KG1 (cell line): ENCODE measurements at regions not wholly inside any gene's neighbourhood (a gene's known extent, or its start where the extent isn't known, plus 50 kb on each side); places are given as distances from the start of the nearest gene placed in this dataset.
"Not testable (repeated sequence)": the region's sequence is repeated elsewhere in the genome, so short reads cannot be mapped to it uniquely, and the experiment has no call there.

Experiments used
- DNase-seq: peaks from one replicate; lab custom pipeline; 2025; lab: John Stamatoyannopoulos, UW

DNA sequence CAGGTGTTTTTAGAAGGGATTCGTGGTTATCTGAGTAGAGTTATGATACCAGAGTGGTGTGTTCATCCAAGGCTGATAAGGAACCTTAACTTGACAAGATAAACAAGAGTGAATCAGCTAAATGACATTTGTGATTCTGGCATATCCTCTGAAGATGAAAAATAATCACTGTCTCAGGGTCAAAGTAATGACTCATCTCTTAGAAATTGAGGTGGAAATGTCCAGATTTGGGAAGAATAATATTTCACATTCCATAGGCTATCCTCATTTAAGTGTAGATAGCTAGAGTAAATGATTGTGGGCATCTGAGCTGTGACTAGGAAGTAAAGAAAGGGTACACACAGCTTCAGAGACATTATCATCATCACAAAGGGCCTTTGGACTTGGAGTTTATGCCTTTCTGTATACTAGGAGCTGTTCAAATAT lies 255.7 kb downstream of the GJA1 start:
- DNase-seq, result no peak

DNA sequence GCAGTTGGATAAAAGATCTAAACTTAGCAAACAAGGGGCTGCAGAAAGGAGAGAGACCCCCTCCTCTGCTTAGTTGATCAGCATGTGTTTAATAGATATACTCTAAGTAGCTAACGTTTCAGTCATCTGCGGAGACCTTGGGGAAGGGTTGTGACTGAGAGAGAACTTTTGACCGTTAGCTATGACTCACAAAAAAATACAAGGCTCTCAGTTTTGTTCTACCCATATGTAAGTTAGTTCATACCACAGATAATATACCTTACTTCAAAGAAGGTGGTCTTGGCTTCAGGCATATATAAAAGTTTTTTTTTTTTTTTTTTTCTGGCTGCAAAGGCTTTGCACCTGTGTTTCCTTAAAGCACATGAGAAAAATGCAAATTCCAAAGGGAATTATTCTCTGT lies 258.9 kb downstream of the GJA1 start:
- DNase-seq, result no peak

DNA sequence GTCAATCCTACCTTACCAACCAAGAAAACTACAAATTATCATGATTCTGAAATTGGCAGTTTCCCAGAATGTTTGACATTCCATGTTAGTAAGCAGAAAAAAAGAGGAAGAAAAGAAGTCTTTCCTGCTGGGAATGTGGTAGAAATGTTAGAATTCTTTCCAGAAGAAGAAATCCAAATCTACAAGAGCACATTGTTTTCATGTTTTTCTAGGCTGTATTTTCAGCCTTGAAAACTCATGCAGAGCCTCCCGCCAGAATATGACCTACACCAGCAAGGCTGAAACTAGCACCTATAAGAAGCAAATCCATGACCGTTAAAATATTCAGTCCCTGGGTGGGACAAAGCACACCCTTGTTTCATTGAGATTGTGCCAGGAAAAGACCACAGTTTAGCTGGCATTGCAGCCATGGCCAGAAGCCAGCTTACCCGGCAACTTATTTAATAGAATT lies 259.4 kb downstream of the GJA1 start:
- no peak for DNase-seq

DNA sequence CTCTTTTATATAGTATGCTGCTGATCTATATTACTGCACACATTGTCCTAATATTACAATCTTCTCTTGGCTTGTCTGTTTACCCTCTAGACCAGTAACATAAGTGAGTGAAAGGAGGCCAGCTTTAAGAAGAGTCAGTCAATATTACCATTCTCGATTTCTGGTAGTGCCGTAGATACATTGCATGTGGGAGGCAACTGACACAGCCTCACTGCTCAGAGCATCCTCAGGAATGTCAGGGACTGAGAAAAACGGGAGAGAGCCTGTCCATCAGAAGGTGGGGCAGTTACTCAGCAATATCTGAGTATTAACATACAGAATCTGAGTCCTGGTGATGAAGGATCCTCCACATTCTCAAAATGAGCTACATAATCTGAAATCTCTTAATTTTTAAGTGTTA lies 259.9 kb downstream of the GJA1 start:
- no peak for DNase-seq

DNA sequence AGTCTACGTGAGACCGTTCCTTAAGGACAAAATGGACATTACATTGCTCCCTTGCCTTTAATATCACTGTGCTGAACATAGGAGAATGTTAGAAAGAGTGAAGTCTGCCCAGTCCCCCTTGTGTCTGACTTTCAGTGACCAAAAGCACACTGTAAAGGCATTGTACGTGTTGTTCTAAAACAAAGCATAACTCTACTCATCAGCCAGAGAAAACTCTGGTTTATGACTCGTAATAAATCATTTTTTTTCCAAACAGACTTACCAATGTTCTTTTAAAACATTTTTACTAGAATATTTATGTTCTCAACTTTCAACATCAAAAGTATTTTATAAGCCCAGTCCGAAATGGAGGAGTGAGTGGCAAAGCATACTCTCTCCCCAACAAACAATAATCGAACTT lies 262.5 kb downstream of the GJA1 start:
- no peak for DNase-seq

DNA sequence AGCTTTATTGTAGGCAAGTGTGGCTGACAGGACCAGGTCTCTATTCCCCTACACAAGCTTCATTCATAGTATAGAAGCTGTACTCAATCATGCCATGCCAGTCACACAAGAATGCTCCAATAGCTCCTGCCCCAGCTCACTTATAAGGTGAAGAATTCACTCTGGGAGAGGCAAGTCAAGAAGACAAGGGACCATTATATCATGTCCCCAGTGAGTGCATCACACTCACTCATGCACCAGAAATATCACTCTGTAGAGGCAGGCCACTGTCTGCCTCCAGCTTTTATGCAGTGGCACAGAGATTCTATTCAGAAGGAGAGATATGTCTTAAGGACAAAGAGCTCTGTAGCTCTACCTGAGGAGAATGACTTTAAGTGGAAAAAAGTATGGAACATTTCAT lies 263.2 kb downstream of the GJA1 start:
- no peak for DNase-seq

DNA sequence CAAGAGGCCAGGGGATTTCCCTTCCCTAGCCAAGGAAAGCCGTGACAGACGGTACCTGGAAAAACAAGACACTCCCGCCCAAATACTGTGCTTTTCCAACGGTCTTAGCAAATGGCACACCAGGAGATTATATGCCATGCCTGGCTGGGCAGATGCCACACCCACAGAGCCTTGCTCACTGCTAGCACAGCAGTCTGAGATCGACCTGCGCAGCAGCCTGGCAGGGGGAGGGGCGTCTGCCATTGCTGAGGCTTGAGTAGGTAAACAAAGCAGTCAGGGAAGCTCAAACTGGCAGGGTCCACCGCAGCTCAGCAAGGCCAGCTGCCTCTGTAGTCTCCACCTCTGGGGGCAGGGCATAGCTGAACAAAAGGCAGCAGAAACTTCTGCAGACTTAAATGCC lies 267.7 kb downstream of the GJA1 start:
- not testable (repeated sequence) for DNase-seq

DNA sequence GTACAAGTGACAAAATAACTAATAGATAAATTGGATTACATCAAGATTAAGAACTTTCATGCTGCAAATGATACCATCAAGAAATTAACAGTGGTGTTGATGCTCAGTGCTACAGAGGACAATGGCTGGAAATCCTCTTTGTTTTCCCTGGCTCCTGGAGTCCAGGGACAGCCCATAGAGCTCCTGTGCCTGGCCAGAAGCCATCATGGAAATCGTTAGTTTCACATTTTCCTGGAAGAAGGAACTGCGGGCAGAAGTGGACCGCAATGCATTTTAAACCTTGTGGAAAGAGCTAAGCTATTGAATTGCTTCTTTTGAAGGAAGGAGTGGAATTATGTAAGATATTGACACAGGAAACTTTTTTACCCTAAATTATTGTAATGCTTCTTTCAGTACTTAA lies 276.0 kb downstream of the GJA1 start:
- DNase-seq, result no peak

DNA sequence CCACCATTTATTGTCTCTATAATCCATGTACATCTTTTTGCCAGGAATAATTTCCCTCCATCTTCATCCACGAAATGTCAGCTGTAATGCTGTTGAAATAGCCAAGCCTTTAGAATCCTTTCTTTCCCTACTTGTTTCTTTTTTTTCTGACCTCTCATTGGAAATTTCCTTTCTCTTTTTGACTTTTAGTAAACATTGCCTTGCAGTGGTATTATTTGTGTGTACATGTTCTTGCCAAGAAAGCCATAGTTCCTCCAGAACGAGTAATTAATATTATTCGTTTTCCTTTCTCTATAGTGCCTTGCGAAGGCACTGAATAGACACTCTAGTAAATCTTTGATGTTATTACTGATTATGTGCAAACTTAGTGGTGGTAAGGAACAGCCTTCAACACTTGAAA lies 282.2 kb downstream of the GJA1 start:
- DNase-seq, result no peak

DNA sequence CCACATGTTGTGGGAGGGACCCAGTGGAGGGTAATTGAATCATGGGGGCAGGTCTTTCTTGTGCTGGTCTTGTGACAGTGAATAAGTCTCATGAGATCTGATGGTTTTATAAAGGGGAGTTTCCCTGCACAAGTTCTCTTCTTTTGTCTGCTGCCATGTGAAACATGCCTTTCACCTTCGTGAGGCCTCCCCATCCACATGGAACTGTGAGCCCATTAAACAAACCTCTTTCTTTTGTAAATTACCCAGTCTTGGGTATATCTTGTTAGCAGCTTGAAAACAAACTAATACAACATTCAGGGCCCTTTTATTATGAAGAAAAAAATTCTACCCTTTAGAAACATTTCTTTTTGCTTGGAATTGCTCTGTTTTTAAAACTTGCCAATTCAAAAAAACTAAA lies 285.4 kb downstream of the GJA1 start:
- not testable (repeated sequence) for DNase-seq

DNA sequence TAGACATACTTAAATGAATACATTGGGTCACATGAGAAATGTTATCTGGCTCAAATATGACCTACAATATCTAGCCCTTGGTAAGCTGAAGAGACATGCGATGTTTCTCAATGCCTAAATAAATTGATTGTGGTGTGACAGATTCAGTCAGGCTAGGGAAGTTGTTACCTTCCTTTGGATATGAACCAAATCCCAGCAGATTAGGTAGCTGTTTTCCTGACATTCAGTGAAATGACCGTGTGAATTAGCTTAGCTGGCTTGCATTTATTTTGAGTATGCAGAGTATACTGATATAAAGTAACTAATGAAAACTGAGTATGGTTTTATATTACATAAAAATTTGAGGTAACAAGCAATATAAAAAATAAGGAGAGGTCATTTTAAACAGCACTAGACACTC lies 288.2 kb downstream of the GJA1 start:
- no peak for DNase-seq

DNA sequence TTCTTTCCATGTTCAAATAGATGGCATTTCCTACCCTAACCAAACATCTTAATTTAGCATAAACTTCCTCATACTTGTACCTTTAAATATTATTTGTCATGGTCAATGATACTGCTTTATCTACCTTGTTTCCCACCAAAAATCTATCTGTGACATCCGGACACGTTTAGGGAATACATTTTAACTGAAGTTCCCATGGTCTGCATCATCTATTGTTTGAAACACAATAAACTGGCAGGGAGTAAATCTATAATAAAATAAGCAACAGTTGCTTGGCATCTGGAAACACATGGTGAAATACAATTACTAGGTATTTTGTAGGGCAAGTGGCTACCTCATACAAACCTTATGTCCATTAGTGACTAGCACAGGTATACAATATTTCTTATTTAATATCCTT lies 289.1 kb downstream of the GJA1 start:
- DNase-seq, result no peak

DNA sequence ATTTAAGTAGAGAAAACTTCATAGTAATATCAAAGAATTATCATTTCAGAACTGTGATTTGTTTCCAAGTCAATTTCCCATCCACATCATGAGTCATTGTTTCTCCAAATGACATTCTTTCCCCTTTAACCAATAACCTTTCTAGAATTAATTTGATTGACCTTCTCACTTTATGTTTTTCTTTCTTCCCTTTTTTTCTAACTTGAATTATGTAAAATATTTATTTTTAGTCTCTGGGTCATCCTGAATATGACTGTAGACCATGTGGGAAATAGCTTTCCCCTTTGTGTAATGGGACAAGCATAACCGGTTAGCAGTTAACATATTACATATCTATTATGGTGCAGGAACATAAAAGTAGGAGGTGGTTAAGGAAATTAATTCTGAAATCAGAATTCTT lies 291.1 kb downstream of the GJA1 start:
- no peak for DNase-seq

DNA sequence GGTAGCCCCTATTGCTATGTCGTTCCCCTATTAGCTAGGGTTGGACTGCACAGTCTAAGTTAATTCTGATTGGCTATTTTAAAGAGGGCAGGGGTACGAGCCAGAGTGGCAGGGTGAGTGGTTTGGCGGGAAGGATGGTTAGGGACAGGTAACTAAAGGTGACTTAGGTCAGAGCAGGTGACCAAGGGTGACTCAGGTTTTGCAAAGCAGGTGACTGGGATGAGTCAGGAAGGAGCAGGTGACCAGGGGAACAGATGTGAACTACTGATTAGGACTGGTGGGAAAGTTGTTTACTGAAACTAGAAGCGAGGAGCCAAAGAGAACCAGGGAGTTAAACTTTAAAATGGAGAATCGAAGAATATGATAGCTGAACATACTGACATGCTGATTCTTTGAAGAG lies 295.2 kb downstream of the GJA1 start:
- DNase-seq, result no peak

DNA sequence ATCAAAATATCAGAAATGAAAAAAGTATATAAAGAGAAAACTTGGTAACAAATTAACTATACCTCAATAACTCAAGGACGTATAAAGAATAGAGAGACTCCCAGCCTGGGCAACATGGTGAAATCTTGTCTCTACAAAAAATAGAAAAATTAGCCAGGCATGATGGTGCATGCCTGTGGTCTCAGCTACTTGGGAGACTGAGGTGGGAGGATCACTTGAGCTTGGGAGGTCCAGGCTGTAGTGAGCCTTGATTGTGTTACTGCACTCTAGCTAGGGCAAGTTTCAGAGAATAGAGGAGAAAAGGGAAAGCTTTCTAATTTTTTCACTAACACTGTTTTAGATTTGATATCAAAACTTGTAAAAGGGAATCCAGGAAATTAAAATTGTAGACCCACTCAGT lies 295.9 kb downstream of the GJA1 start:
- DNase-seq, result no peak

DNA sequence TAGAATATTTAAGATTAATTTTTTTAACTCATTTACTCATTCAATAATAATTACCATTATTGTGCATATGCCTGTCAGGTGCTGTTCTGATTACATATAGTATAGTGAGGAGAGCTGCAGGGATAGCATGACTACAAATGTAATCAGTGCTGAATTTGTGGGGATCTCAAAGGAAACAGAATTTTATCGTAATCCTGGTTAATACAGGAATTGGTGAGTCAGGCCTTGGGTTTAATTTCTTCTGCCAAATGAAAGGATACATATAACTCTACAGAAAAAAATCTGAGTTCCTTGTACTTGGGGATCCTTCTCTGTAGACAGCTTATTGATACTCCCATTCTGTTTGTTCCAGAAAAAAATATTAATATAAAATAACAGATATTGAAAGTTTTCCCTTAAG lies 297.2 kb downstream of the GJA1 start:
- no peak for DNase-seq

DNA sequence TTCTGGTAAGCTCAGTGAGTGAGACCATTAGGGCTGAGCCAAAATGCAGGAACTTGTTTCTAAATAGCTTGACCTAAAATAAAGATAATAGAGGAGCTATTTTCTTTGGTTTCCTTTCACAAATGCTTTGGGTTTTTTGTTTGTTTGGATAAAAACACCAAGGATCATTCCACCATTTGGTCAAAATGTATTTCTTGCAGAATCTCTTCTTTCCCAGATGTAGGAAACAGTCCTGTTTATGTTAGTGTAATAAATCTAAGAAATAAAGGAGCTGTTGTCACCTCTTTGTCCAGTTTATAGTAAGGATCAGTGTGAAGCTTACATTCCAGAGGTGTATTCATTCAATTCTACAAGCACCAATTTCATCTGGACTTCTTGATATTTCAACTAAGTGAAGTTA lies 297.8 kb downstream of the GJA1 start:
- DNase-seq, result no peak

DNA sequence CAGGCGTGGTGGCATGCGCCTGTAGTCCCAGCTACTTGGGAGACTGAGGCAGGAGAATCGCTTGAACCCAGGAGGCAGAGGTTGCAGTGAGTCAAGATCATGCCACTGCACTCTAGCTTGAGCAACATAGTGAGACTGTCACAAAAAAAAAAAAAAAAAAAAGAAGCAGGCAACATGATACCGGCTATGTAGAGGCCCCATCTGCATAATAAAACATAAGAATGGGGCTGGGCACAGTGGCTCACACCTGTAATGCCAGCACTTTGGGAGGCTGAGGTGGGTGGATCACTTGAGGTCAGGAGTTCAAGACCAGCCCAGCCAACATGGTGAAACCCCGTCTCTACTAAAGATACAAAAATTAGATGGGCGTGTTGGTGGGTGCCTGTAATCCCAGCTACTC lies 304.7 kb downstream of the GJA1 start:
- not testable (repeated sequence) for DNase-seq

DNA sequence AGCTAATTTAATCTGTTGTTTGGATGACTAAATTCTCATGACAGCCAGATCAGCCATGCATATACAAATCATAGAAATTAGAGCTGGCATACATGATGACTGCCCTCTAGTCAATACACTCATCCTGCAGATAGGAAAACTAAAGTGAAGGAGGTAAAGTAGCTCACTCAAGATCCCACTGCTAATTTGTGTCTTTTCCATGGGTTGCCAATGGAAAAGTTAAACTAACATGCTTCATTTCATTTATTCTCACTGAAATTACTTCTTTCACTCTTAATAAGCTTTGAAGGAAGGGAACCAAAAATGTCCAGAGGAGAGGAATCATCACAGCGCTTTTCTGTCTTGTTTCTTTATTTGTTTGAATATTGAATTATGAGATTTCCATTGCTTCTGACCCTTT lies 308.2 kb downstream of the GJA1 start:
- no peak for DNase-seq

DNA sequence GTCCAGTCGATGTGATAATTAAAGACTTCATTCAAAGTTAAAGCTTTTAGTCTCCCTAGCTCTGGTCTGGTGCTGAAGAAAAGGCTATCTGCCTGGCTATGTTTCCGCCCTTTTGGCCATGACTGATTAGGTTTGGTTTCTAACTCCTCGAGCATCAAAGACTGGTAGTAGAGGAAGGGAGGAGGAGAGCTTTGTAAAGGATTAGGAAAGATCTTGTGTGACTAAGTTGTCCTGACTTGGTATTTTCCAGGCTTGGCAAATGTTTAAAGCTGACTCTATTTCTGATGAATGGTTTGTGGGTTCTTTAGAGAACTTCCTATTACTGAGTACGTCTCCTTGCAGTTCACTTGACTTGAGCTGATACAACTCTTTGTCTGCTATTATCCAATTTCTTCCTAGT lies 312.9 kb downstream of the GJA1 start:
- DNase-seq, result no peak

DNA sequence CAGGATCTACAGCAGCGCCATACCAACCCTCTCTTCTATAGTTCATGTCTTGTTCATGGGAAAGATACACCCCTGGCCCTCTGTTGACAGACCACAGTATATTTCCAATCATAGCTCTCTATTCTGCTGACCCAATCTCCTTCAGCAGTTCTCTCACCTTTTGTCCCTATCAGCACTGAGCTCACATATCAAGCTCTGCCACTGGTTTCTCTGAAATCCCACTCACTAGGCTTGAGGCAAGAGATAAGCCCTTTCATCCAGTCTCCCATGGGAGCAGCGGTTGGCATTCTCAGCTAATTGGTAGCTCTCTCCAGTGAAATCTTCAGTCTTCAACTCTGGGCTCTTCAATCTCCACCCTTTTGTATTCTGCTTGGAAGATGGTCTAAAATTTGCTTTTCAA lies 313.4 kb downstream of the GJA1 start:
- no peak for DNase-seq

DNA sequence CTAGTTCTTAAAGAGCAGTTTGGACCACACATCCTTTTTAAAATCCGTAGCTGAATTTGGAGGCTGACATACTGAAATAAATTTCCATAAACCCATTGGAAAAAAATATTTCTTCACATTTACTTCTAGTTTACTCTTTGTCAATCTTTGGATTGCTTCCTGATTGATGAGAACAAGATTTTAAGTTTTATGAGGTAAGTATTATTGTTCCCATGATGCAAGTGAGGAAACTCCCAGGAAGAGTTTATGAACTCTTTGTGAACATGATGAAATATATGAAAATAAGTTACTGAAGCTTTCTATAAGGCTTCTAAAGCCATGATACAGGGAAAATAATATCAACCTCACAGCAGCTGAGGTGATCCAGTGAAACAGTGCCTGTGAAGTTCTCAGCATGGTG lies 320.0 kb downstream of the GJA1 start:
- DNase-seq, result no peak

DNA sequence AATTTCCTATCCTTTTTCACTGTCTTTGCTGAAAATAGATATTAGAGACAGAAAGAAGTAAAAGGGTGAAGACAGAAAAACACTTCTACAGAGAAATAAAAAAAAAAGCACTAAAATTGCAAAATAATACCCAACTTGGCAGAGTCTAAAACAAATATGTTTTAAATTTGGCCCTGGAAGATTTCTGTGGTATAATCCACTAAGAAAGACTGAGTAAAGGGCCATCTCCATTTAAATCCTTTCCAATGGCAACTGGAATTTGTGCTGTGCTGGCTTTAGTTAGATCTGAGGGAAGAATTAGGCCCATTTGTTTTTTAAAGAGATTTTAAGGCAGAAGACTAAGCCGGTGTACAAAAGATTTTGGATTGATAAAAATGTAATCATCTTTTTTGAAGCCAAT lies 321.2 kb downstream of the GJA1 start:
- no peak for DNase-seq

DNA sequence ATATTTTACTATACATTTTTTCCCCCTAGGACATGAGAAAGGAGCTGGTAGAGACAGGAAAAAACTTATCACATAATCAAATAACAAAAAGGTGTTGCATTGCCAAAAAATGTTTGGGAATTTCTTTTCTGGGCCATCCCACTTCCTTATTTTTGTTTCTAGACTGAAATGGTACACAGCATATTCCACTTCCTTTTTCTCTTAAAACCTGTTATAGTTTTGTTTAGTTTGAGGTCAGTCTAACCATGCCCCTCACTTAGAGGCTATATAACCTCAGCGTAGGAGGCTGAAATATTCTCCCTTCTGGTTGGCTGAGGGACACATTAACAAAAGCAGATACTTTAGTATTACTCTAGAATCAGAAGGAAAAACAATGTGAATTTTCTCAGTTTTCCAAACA lies 323.9 kb downstream of the GJA1 start:
- no peak for DNase-seq

DNA sequence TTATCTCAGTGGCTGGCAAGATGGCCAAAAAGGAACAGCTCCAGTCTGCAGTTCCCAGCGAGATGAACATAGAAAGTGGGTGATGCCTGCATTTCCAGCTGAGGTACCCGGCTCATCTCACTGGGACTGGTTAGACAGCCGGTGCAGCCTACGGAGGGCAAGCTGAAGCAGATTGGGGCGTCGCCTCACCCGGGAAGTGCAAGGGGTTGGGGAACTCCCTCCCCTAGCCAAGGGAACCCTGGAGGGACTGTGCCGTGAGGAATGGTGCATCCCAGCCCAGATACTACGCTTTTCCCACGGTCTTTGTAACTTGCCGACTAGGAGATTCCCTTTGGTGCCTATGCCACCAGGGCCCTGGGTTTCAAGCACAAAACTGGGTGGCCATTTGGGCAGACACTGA lies 324.7 kb downstream of the GJA1 start:
- DNase-seq, result no peak
